ENCODE measurements at regions not wholly inside any gene's neighbourhood (a gene's known extent, or its start where the extent isn't known, plus 50 kb on each side); places are given as distances from the start of the nearest gene placed in this dataset.

DNA sequence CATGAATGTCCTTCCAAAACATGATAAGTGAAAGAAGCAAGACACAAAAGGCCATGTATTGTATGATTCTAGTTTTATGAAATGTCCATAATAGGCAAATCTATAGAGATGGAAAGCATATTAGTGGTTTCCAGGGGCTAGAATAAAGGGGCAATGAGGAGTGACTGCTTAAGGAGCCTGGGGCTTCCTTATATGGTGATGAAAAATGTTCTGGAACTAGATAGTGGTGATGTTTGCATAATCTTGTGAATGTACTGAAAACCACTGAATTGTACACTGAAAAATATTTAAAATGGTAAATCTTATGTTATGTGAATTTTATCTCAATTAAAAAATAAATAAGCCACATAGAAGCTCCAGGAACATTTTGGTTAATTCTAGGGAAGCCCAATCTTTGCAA lies 144.4 kb upstream of the ANKRD55 start:
- no peak for TF ChIP-seq EZH2 (IDR thresholded peaks at IDR 0.05; ENCODE audit: borderline replicate concordance, low read depth, low read length, poor library complexity, severe bottlenecking)
- TF ChIP-seq, protein P1, sequence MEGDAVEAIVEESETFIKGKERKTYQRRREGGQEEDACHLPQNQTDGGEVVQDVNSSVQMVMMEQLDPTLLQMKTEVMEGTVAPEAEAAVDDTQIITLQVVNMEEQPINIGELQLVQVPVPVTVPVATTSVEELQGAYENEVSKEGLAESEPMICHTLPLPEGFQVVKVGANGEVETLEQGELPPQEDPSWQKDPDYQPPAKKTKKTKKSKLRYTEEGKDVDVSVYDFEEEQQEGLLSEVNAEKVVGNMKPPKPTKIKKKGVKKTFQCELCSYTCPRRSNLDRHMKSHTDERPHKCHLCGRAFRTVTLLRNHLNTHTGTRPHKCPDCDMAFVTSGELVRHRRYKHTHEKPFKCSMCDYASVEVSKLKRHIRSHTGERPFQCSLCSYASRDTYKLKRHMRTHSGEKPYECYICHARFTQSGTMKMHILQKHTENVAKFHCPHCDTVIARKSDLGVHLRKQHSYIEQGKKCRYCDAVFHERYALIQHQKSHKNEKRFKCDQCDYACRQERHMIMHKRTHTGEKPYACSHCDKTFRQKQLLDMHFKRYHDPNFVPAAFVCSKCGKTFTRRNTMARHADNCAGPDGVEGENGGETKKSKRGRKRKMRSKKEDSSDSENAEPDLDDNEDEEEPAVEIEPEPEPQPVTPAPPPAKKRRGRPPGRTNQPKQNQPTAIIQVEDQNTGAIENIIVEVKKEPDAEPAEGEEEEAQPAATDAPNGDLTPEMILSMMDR (conservative IDR thresholded peaks at IDR 0.05; ENCODE audit: low read depth, low read length), result no peak
